Stimulated activated effector memory CD8-positive, alpha-beta T cell treated with anti-CD3 and anti-CD28 coated beads, Interleukin-12 subunit alpha, Interleukin-12 subunit beta, amount 100 ng/mL, for 72 hours (primary cell): ENCODE measurements at regions not wholly inside any gene's neighbourhood (a gene's known extent, or its start where the extent isn't known, plus 50 kb on each side); places are given as distances from the start of the nearest gene placed in this dataset.

Experiments used
- ATAC-seq: fragments of 150-1000 bp; cut with Tn5 transposase; 2 replicates; pipeline ENCODE4 v1.10.0; 2021
- DNase-seq, 2 donors: peaks; one replicate each; pipeline ENCODE4 v3.0.0; 2021 to 2022; ENCODE audit warnings: low spot score in 2 of 2
- H3K27ac Mint-ChIP-seq: one replicate; pipeline ENCODE4 v1.8.0; 2022; ENCODE audit warnings: mild to moderate bottlenecking, mixed read lengths
- H3K36me3 Mint-ChIP-seq: one replicate; pipeline ENCODE4 v1.8.0; 2022; ENCODE audit warnings: mild to moderate bottlenecking, mixed read lengths
- H3K4me1 Mint-ChIP-seq: one replicate; pipeline ENCODE4 v1.8.0; 2022; ENCODE audit warnings: mixed read lengths
- H3K4me3 Mint-ChIP-seq: one replicate; pipeline ENCODE4 v1.8.0; 2022; ENCODE audit warnings: mild to moderate bottlenecking, mixed read lengths
- H3K9me3 Mint-ChIP-seq: one replicate; pipeline ENCODE4 v1.8.0; 2022; ENCODE audit warnings: mixed read lengths

DNA sequence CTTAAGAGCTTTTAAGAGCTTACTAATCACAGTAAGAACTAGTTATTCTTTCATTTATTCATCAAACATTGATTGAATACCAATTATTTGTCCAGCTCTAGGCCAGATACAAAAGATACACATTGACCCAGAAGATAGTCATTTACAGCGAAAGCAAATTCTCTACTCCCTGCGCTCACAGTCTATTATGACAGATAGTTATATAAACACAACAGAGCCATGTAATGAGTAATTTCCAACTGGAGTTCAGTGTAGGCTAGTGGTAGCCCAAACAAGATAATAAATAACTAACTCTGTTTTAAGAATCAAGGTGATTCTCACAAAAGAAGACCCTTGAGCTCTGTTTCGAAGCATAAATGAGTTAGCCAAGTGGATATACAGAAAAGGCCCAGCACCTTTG lies 397.8 kb upstream of the TLE4 start:
- Mint-ChIP-seq H3K4me3 (no peak overlapping the region), H3K9me3 (peaks cover 10% of the 10 kb centered on the region), H3K27ac (no peak overlapping the region), H3K4me1 (no peaks in the 10 kb centered on the region), H3K36me3 (no peaks in the 10 kb centered on the region)
- DNase-seq (no peak), ATAC-seq (no peak)

- H3K4me1 Mint-ChIP-seq: no peaks in the 10 kb centered on the region
- H3K27ac Mint-ChIP-seq: no peak overlapping the region
- ATAC-seq (no peak), DNase-seq (no peak)
- H3K36me3 Mint-ChIP-seq: no peaks in the 10 kb centered on the region
- H3K4me3 Mint-ChIP-seq: no peak overlapping the region
- peaks cover 3% of the 10 kb centered on the region for H3K9me3 Mint-ChIP-seq
Measured at GRCh38 chr9:79176014-79176697, 395.6 kb upstream of the TLE4 start.

DNA sequence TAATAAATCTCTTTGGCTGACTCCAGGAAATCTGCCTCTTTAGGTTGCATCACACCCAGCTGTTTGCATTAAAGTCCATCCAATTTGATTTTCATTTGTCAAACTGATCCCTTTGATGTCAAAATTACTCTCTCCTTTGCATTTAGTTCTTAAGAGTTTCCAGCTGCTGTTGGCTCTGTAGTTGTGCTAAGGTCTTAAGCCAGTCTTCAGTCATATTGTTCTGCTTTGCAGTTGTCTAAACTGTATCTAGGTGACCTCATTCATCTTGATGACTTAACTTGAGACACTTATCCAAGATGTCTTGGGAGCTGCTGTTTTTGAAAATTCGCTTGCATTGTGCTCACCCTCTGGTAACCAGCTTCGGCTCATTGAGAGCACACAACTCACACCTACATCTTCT lies 386.9 kb upstream of the TLE4 start:
- no peak overlapping the region for H3K27ac Mint-ChIP-seq
- H3K4me1 Mint-ChIP-seq: no peaks in the 10 kb centered on the region
- no peak overlapping the region for H3K4me3 Mint-ChIP-seq
- DNase-seq (no peak), ATAC-seq (no peak)
- peaks cover 9% of the 10 kb centered on the region for H3K9me3 Mint-ChIP-seq
- H3K36me3 Mint-ChIP-seq: no peaks in the 10 kb centered on the region

- no peak for DNase-seq
- H3K4me3 Mint-ChIP-seq: no peak overlapping the region
- no peak for ATAC-seq
- H3K27ac Mint-ChIP-seq: no peak overlapping the region
- peaks cover 6% of the 10 kb centered on the region for H3K9me3 Mint-ChIP-seq
- H3K36me3 Mint-ChIP-seq: no peaks in the 10 kb centered on the region
- no peaks in the 10 kb centered on the region for H3K4me1 Mint-ChIP-seq
Measured at GRCh38 chr9:79185866-79186265, 385.9 kb upstream of the TLE4 start.

- DNase-seq: no peak
- no peak for ATAC-seq
- H3K4me3 Mint-ChIP-seq: no peak overlapping the region
Measured at GRCh38 chr9:79189511-79189924, 382.2 kb upstream of the TLE4 start.

DNA sequence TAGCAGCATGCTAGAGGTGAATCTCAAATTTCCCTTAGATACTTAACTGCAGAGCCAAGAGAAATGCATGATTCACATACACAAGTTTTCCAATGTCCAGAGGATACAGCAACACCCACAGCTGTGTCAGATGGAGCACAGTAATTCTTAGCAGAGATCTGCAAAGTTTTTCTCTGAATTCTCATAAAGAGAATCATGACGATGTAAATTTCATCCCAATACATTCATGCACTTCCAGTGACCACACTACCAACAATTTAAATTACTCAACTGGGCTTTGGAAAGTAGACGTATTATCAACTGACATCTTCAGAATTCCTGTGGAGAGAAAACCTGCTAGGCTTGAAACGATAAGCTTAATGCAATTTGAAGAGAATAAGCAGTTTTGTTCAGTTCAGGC lies 378.8 kb upstream of the TLE4 start:
- no peak overlapping the region for H3K4me3 Mint-ChIP-seq
- no peak for DNase-seq
- H3K27ac Mint-ChIP-seq: no peak overlapping the region
- H3K4me1 Mint-ChIP-seq: no peaks in the 10 kb centered on the region
- no peak for ATAC-seq
- H3K36me3 Mint-ChIP-seq: no peaks in the 10 kb centered on the region
- peaks cover 4% of the 10 kb centered on the region for H3K9me3 Mint-ChIP-seq

More at GRCh38 chr9:79189511-79189924, 382.2 kb upstream of the TLE4 start:
- no peaks in the 10 kb centered on the region for H3K36me3 Mint-ChIP-seq
- H3K4me1 Mint-ChIP-seq: no peaks in the 10 kb centered on the region
- no peak overlapping the region for H3K27ac Mint-ChIP-seq
- peaks cover 6% of the 10 kb centered on the region for H3K9me3 Mint-ChIP-seq

GRCh38 chr9:79193501-79194223 lies 378.1 kb upstream of the TLE4 start:
- no peaks in the 10 kb centered on the region for H3K36me3 Mint-ChIP-seq
- DNase-seq (no peak), ATAC-seq (peak; percentile 13)
- no peaks in the 10 kb centered on the region for H3K4me1 Mint-ChIP-seq
- H3K4me3 Mint-ChIP-seq: no peak overlapping the region
- peaks cover 2% of the 10 kb centered on the region for H3K9me3 Mint-ChIP-seq
- no peak overlapping the region for H3K27ac Mint-ChIP-seq

- no peaks in the 10 kb centered on the region for H3K4me1 Mint-ChIP-seq
- no peaks in the 10 kb centered on the region for H3K36me3 Mint-ChIP-seq
- no peak overlapping the region for H3K4me3 Mint-ChIP-seq
- no peak for ATAC-seq
- no peak for DNase-seq
- peaks cover 2% of the 10 kb centered on the region for H3K9me3 Mint-ChIP-seq
- no peak overlapping the region for H3K27ac Mint-ChIP-seq
Measured at GRCh38 chr9:79195879-79196278, 375.9 kb upstream of the TLE4 start.

GRCh38 chr9:79196606-79197005 lies 375.2 kb upstream of the TLE4 start:
- no peak for DNase-seq
- Mint-ChIP-seq H3K4me1 (no peaks in the 10 kb centered on the region), H3K4me3 (no peak overlapping the region)

GRCh38 chr9:79200336-79200735 lies 371.4 kb upstream of the TLE4 start:
- peaks cover 2% of the 10 kb centered on the region for H3K9me3 Mint-ChIP-seq
- no peaks in the 10 kb centered on the region for H3K36me3 Mint-ChIP-seq
- DNase-seq: no peak
- no peaks in the 10 kb centered on the region for H3K4me1 Mint-ChIP-seq
- H3K27ac Mint-ChIP-seq: no peak overlapping the region
- ATAC-seq: no peak
- no peak overlapping the region for H3K4me3 Mint-ChIP-seq

More at GRCh38 chr9:79196606-79197005, 375.2 kb upstream of the TLE4 start:
- peaks cover 2% of the 10 kb centered on the region for H3K9me3 Mint-ChIP-seq
- H3K36me3 Mint-ChIP-seq: no peaks in the 10 kb centered on the region
- ATAC-seq: no peak
- no peak overlapping the region for H3K27ac Mint-ChIP-seq

DNA sequence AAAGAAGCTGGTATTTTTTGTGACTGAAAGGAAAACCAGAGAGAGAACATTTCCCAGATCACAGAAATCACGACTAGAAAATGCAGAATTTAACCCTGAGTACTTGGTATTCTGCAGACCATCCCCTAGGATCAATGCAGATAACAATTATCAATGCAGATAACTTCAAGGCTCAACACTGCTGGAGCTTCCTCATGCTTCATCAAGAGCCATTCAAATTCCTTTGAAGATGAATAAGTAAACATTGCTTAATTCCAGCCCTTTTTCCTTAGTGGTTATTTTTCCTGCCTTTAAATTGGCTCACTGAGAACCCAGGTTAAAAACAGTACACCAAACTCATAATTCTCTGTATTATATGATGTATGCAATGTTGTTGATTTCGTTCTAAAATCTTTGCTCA lies 370.1 kb upstream of the TLE4 start:
- no peak overlapping the region for H3K27ac Mint-ChIP-seq
- no peaks in the 10 kb centered on the region for H3K36me3 Mint-ChIP-seq
- H3K4me3 Mint-ChIP-seq: no peak overlapping the region
- no peaks in the 10 kb centered on the region for H3K4me1 Mint-ChIP-seq
- DNase-seq: no peak
- ATAC-seq: no peak
- peaks cover 2% of the 10 kb centered on the region for H3K9me3 Mint-ChIP-seq

DNA sequence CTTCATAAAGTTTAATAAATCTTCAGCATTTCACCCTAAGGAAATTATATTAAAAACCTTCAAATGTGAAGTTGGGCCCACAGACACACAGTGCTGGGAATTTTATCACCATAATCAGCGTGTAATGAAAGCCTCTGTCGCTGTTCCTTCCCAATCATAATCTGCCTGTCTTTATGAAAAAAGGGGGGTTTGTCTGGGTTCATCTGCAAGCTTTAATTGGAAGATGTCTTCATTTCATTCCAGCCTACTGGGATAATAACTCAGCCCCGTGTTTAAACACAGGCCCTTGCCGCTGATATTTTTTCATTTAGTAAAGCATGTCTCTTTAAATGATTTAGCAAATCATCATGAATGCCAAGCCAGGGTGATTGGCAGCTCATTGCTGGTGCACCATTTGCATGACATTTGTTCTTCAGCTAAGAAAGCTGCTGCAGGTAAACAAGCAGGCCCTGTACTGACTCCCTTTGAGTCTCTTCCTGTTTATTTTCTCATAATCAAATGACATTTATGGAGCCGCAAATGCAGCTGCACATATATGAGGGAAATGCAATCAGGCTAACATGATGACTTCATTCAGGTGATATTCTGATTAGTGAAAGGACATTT lies 362.9 kb upstream of the TLE4 start:
- ATAC-seq (no peak), DNase-seq (no peak)
- Mint-ChIP-seq H3K27ac (no peak overlapping the region), H3K9me3 (no peaks in the 10 kb centered on the region), H3K4me1 (no peaks in the 10 kb centered on the region), H3K36me3 (no peaks in the 10 kb centered on the region), H3K4me3 (no peak overlapping the region)

DNA sequence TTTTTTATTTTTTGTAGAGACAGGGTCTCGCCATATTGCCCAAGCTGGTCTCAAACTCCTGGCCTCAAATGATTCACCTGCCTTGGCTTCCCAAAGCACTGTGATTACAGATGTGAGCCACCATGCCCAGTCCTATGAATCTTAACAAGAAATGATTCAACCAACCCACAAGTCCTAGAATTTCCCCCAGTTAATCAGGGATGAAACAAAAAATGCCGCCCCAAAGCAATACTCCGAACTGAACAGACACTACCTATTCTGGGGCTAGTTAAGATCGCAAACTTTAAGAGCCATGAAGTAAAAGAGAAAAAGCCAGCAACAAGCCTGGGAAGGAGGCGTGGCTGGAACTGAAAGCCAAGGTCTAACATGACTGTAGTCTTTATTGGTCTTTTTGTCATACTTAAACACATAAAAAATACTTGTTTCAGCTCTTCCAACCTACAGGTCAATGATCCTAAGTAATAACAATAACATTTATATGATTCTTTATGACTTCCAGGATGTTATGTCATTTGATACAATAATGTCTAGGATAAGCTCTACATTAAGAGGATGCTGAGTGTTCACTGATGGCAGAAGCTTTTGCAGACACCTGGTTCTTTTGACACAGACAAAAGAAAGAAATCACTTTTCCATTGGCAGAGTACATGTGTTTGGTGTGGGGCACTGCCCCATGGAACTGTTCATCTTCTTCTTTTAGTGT lies 361.1 kb upstream of the TLE4 start:
- Mint-ChIP-seq H3K4me1 (no peaks in the 10 kb centered on the region), H3K4me3 (no peak overlapping the region), H3K27ac (no peak overlapping the region), H3K36me3 (no peaks in the 10 kb centered on the region), H3K9me3 (no peaks in the 10 kb centered on the region)
- DNase-seq (no peak), ATAC-seq (no peak)

DNA sequence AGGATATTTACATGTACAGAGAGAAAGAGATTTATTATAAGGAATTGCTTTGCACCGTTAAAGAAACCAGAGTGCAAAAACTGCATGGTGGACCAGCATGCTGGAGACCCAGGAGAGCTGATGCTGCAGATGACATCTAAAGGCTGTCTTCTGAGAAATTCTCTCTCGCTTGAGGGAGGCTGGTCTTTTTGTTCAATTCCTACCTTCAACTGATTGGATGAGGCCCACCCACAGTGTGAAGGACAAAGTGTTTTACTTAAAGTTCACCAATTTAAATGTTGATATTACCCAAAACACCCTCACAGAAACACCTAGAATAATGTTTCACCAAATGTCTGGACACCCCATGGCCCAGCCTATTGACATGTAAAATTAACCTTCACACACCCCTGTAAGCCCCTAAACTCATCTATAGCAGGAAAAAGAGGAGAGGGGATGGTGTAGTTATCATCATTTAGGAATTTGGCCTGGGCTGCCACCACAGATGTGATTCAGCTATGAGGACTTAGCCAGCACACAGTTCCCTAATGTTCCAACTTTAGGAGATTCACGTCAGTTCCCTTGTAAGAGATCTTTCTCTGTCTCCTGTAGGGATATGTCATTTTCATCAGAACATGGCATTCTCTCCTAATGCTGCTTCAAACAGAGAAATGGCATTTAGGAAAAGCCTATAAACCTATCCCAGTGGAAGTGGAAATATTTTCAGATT lies 358.2 kb upstream of the TLE4 start:
- DNase-seq: no peak
- Mint-ChIP-seq H3K27ac (no peak overlapping the region), H3K4me1 (no peaks in the 10 kb centered on the region), H3K4me3 (no peak overlapping the region), H3K9me3 (no peaks in the 10 kb centered on the region), H3K36me3 (no peaks in the 10 kb centered on the region)
- ATAC-seq: no peak

GRCh38 chr9:79215821-79216220 lies 355.9 kb upstream of the TLE4 start:
- Mint-ChIP-seq H3K36me3 (no peaks in the 10 kb centered on the region), H3K4me1 (no peaks in the 10 kb centered on the region), H3K27ac (no peak overlapping the region), H3K4me3 (no peak overlapping the region), H3K9me3 (no peaks in the 10 kb centered on the region)
- DNase-seq (no peak), ATAC-seq (no peak)
